Osteoblast (primary cell): ENCODE measurements at regions not wholly inside any gene's neighbourhood (a gene's known extent, or its start where the extent isn't known, plus 50 kb on each side); places are given as distances from the start of the nearest gene placed in this dataset.

Experiments
- DNase-seq: peaks from one replicate; pipeline ENCODE4 v3.0.0; 2011; ENCODE audit warnings: low spot score, mixed read lengths; ENCODE audit not compliant: insufficient read length; ENCODE audit errors: missing footprints
- H2AFZ ChIP-seq: 2 replicates; pipeline ENCODE4 v1.6.0; 2011; ENCODE audit warnings: mild to moderate bottlenecking, low read length
- H3K27ac ChIP-seq: 2 replicates; pipeline ENCODE4 v1.5.1; 2011; ENCODE audit warnings: mild to moderate bottlenecking, low read depth, low read length, moderate library complexity
- H3K27me3 ChIP-seq: 2 replicates; pipeline ENCODE4 v1.6.0; 2012; ENCODE audit warnings: mild to moderate bottlenecking, control low read depth, inconsistent platforms, low read length, moderate library complexity; ENCODE audit not compliant: insufficient read depth
- H3K36me3 ChIP-seq: 2 replicates; pipeline ENCODE4 v1.5.1; 2011; ENCODE audit warnings: mild to moderate bottlenecking, low read length, control low read depth, moderate library complexity; ENCODE audit not compliant: insufficient read depth
- H3K4me1 ChIP-seq: 2 replicates; pipeline ENCODE4 v1.5.1; 2011; ENCODE audit warnings: mild to moderate bottlenecking, low read length, control low read depth, moderate library complexity; ENCODE audit not compliant: insufficient read depth
- H3K4me2 ChIP-seq: 2 replicates; pipeline ENCODE4 v1.6.0; 2011; ENCODE audit warnings: mild to moderate bottlenecking, low read length; ENCODE audit not compliant: insufficient read depth
- H3K4me3 ChIP-seq: fragments of 200-600 bp; sonication (generic); 3 replicates; pipeline ENCODE4 v1.5.1; 2012; ENCODE audit warnings: mild to moderate bottlenecking, low read length, inconsistent platforms; ENCODE audit not compliant: insufficient read depth
- H3K79me2 ChIP-seq: 2 replicates; pipeline ENCODE4 v1.6.0; 2012; ENCODE audit warnings: mild to moderate bottlenecking, low read length, control low read depth, inconsistent platforms; ENCODE audit not compliant: insufficient read depth
- H3K9me3 ChIP-seq: 2 replicates; pipeline ENCODE4 v1.5.1; 2011; ENCODE audit warnings: low read depth, low read length, control low read depth
- H4K20me1 ChIP-seq: 2 replicates; pipeline ENCODE4 v1.6.0; 2012; ENCODE audit warnings: mild to moderate bottlenecking, low read length, control low read depth; ENCODE audit not compliant: insufficient read depth
- CTCF ChIP-seq: IDR thresholded peaks from 2 replicates; pipeline ENCODE4 v1.5.1; 2011; ENCODE audit warnings: mild to moderate bottlenecking, low read depth, low read length, moderate library complexity; ENCODE audit errors: extremely low read depth

GRCh38 chr15:66836231-66837030, 134.4 kb downstream of the SMAD6 start:
- no peaks in the 10 kb centered on the region for H3K79me2 ChIP-seq
- H2AFZ ChIP-seq = no peak overlapping the region
- no peak overlapping the region for H3K4me3 ChIP-seq
- H3K36me3 ChIP-seq = no peaks in the 10 kb centered on the region
- peaks cover 49% of the 10 kb centered on the region for H3K4me1 ChIP-seq
- DNase-seq = no peak
- no peak for TF ChIP-seq CTCF
- H3K27ac ChIP-seq = no peak overlapping the region
- H3K9me3 ChIP-seq = no peaks in the 10 kb centered on the region
- H4K20me1 ChIP-seq = no peaks in the 10 kb centered on the region
- no peak overlapping the region for H3K4me2 ChIP-seq
- H3K27me3 ChIP-seq = no peaks in the 10 kb centered on the region

GRCh38 chr15:66838202-66838601, 136.2 kb downstream of the SMAD6 start:
- Histone ChIP-seq H3K27ac (no peak overlapping the region), H3K4me2 (no peak overlapping the region), H3K9me3 (no peaks in the 10 kb centered on the region), H2AFZ (peak overlapping the region; percentile 8), H4K20me1 (no peaks in the 10 kb centered on the region), H3K4me3 (no peak overlapping the region), H3K79me2 (peaks cover 2% of the 10 kb centered on the region), H3K27me3 (no peaks in the 10 kb centered on the region), H3K4me1 (peaks cover 43% of the 10 kb centered on the region), H3K36me3 (no peaks in the 10 kb centered on the region)
- DNase-seq = no peak
- no peak for TF ChIP-seq CTCF

- TF ChIP-seq CTCF = peak; percentile 79
- Histone ChIP-seq H4K20me1 (no peaks in the 10 kb centered on the region), H2AFZ (no peak overlapping the region), H3K36me3 (no peaks in the 10 kb centered on the region), H3K27me3 (no peaks in the 10 kb centered on the region), H3K9me3 (no peaks in the 10 kb centered on the region), H3K4me3 (no peak overlapping the region), H3K4me2 (no peak overlapping the region), H3K79me2 (peaks cover 8% of the 10 kb centered on the region), H3K27ac (peak overlapping the region; percentile 70), H3K4me1 (peaks cover 44% of the 10 kb centered on the region)
- peak; percentile 86 for DNase-seq
Observed at GRCh38 chr15:66838671-66839239, 136.7 kb downstream of the SMAD6 start.

GRCh38 chr15:66839506-66840112, 137.6 kb downstream of the SMAD6 start:
- Histone ChIP-seq H2AFZ (peak overlapping the region; percentile 88), H3K4me1 (peaks cover 44% of the 10 kb centered on the region), H3K36me3 (peaks cover 6% of the 10 kb centered on the region), H3K27me3 (no peaks in the 10 kb centered on the region), H3K9me3 (no peaks in the 10 kb centered on the region), H3K27ac (peak overlapping the region; percentile 70), H3K4me2 (peak overlapping the region; percentile 32), H3K79me2 (peaks cover 16% of the 10 kb centered on the region), H3K4me3 (no peak overlapping the region), H4K20me1 (no peaks in the 10 kb centered on the region)
- TF ChIP-seq CTCF = no peak
- peak; percentile 90 for DNase-seq
